ENCODE measurements at regions not wholly inside any gene's neighbourhood (a gene's known extent, or its start where the extent isn't known, plus 50 kb on each side); places are given as distances from the start of the nearest gene placed in this dataset.

GRCh38 chr2:12299431-12299830 is 417.3 kb upstream of the TRIB2 start:
- TF ChIP-seq CTCF (IDR thresholded peaks at IDR 0.05), result no peak
- TF ChIP-seq CHD4 (IDR thresholded peaks at IDR 0.05; ENCODE audit: borderline replicate concordance), result no peak
- no peak for TF ChIP-seq EP300 (IDR thresholded peaks at IDR 0.05)

Measured in A549 (cell line).